DMS53 treated with DMSO at 0.1 percent for 48 hours (cell line): ENCODE measurements at regions not wholly inside any gene's neighbourhood (a gene's known extent, or its start where the extent isn't known, plus 50 kb on each side); places are given as distances from the start of the nearest gene placed in this dataset.
A peak's percentile ranks its signal among the peaks of the same experiment; 100 is the strongest.

Experiments used
- DNase-seq: peaks from one replicate; lab custom pipeline; 2025; ENCODE audit not compliant: unreplicated experiment; lab: John Stamatoyannopoulos, UW

- DNase-seq: peak; percentile 89
Measured at GRCh38 chr13:27367570-27367969, 56.8 kb upstream of the GTF3A start.

GRCh38 chr13:27370305-27370872 is 54.0 kb upstream of the GTF3A start:
- no peak for DNase-seq

GRCh38 chr13:27371932-27372331 is 52.5 kb upstream of the GTF3A start:
- peak; percentile 94 for DNase-seq

- DNase-seq: peak; percentile 99
Measured at GRCh38 chr13:27372896-27373295, 51.5 kb upstream of the GTF3A start.

- peak; percentile 94 for DNase-seq
Measured at GRCh38 chr13:27374126-27374613, 50.2 kb upstream of the GTF3A start.
